Activated CD8-positive, alpha-beta memory T cell treated with anti-CD3 and anti-CD28 coated beads, Interleukin-2, amount 50 U/mL, for 24 hours (primary cell): ENCODE measurements at regions not wholly inside any gene's neighbourhood (a gene's known extent, or its start where the extent isn't known, plus 50 kb on each side); places are given as distances from the start of the nearest gene placed in this dataset.

Experiments
- DNase-seq: peaks from one replicate; pipeline ENCODE4 v3.0.0-alpha.2; 2020; ENCODE audit errors: extremely low read depth

- DNase-seq, result no peak
Measured at GRCh38 chr20:57025666-57026224, 240.7 kb downstream of the BMP7 start.

- no peak for DNase-seq
Measured at GRCh38 chr20:57027777-57028176, 238.7 kb downstream of the BMP7 start.

GRCh38 chr20:57030611-57031600 lies 235.5 kb downstream of the BMP7 start:
- DNase-seq, result no peak

GRCh38 chr20:57031867-57032355 lies 234.5 kb downstream of the BMP7 start:
- DNase-seq, result no peak

GRCh38 chr20:57032847-57033246 lies 233.6 kb downstream of the BMP7 start:
- no peak for DNase-seq

GRCh38 chr20:57034001-57034400 lies 232.4 kb downstream of the BMP7 start:
- DNase-seq, result no peak

- no peak for DNase-seq
Measured at GRCh38 chr20:57037689-57038088, 228.8 kb downstream of the BMP7 start.

GRCh38 chr20:57038608-57039440 lies 227.6 kb downstream of the BMP7 start:
- no peak for DNase-seq

GRCh38 chr20:57040466-57040865 lies 226.0 kb downstream of the BMP7 start:
- no peak for DNase-seq

- DNase-seq, result no peak
Measured at GRCh38 chr20:57040924-57041323, 225.5 kb downstream of the BMP7 start.

- no peak for DNase-seq
Measured at GRCh38 chr20:57043091-57043490, 223.3 kb downstream of the BMP7 start.

- no peak for DNase-seq
Measured at GRCh38 chr20:57043669-57044268, 222.7 kb downstream of the BMP7 start.

- DNase-seq, result no peak
Measured at GRCh38 chr20:57047281-57048026, 219.0 kb downstream of the BMP7 start.

- DNase-seq, result no peak
Measured at GRCh38 chr20:57048027-57048869, 218.2 kb downstream of the BMP7 start.

GRCh38 chr20:57049296-57049695 lies 217.1 kb downstream of the BMP7 start:
- no peak for DNase-seq

- no peak for DNase-seq
Measured at GRCh38 chr20:57051096-57051495, 215.3 kb downstream of the BMP7 start.

- no peak for DNase-seq
Measured at GRCh38 chr20:57053067-57053466, 213.4 kb downstream of the BMP7 start.

GRCh38 chr20:57053793-57054552 lies 212.5 kb downstream of the BMP7 start:
- no peak for DNase-seq

- DNase-seq, result no peak
Measured at GRCh38 chr20:57055345-57055744, 211.1 kb downstream of the BMP7 start.
